DOHH2 (cell line): ENCODE measurements at regions not wholly inside any gene's neighbourhood (a gene's known extent, or its start where the extent isn't known, plus 50 kb on each side); places are given as distances from the start of the nearest gene placed in this dataset.

ENCODE experiments used
- EZH2phosphoT487 ChIP-seq: fragments of 200-600 bp; sonication (generic); IDR thresholded peaks from 2 replicates; pipeline ENCODE4 v1.6.1; 2017; ENCODE audit warnings: borderline replicate concordance, mild to moderate bottlenecking, antibody characterized with exemption, low read length, moderate library complexity, mixed read lengths
- TF ChIP-seq, protein P1 (sequence below): fragments of 200-600 bp; sonication (generic); IDR thresholded peaks from one replicate; pipeline ENCODE4 v1.5.1; 2014; ENCODE audit warnings: antibody characterized with exemption, mild to moderate bottlenecking, low read depth, low read length; ENCODE audit not compliant: poor library complexity, severe bottlenecking

DNA sequence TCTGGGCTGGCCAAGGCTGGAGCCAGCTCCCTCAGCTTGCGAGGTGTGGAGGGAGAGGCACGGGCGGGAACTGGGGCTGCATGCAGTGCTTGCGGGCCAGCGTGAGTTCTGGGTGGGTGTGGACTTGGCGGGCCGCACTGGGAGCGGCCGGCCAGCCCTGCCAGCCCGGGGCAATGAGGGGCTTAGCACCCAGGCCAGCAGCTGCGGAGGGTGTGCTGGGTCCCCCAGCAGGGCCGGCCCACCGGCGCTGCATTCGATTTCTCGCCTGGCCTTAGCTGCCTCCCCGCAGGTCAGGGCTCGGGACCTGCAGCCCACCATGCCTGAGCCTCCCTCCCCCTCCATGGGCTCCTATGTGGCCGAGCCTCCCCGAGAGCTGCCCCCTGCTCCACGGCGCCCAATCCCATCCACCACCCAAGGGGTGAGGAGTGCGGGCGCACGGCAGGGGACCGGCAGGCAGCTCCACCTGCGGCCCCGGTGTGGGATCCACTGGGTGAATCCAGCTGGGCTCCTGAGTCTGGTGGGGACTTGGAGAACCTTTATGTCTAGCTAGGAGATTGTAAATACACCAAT, 302.6 kb upstream of the ADAMTS16 start:
- TF ChIP-seq, protein P1, sequence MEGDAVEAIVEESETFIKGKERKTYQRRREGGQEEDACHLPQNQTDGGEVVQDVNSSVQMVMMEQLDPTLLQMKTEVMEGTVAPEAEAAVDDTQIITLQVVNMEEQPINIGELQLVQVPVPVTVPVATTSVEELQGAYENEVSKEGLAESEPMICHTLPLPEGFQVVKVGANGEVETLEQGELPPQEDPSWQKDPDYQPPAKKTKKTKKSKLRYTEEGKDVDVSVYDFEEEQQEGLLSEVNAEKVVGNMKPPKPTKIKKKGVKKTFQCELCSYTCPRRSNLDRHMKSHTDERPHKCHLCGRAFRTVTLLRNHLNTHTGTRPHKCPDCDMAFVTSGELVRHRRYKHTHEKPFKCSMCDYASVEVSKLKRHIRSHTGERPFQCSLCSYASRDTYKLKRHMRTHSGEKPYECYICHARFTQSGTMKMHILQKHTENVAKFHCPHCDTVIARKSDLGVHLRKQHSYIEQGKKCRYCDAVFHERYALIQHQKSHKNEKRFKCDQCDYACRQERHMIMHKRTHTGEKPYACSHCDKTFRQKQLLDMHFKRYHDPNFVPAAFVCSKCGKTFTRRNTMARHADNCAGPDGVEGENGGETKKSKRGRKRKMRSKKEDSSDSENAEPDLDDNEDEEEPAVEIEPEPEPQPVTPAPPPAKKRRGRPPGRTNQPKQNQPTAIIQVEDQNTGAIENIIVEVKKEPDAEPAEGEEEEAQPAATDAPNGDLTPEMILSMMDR, result no peak
- no peak for TF ChIP-seq EZH2phosphoT487
